Vagina (tissue), 2 donors: ENCODE measurements at regions not wholly inside any gene's neighbourhood (a gene's known extent, or its start where the extent isn't known, plus 50 kb on each side); places are given as distances from the start of the nearest gene placed in this dataset.

ENCODE experiments used
- CTCF ChIP-seq, 3 experiments: fragments of 450-650 bp in 2 of 3; fragments of 200-600 bp in 1 of 3; sonication (generic) in 1 of 3; IDR thresholded peaks; one replicate each; pipeline ENCODE4 v1.5.1; 2017 to 2019; ENCODE audit warnings: antibody characterized with exemption in 3 of 3, mild to moderate bottlenecking in 2 of 3, moderate library complexity in 2 of 3
- POLR2AphosphoS5 ChIP-seq, 2 donors: sonication (generic); formaldehyde crosslinking; IDR thresholded peaks; one replicate each; pipeline ENCODE4 v1.9.0; 2017; ENCODE audit warnings: antibody characterized with exemption in 2 of 2, mild to moderate bottlenecking in 2 of 2, low read depth in 1 of 2; ENCODE audit not compliant: insufficient read depth in 1 of 2

GRCh38 chr7:26076691-26077090 is 75.3 kb upstream of the NFE2L3 start:
- TF ChIP-seq CTCF (IDR thresholded peaks at IDR 0.05) (no peak), POLR2AphosphoS5 (IDR thresholded peaks at IDR 0.05; ENCODE audit: insufficient read depth in 1 of 2, low read depth in 1 of 2) (no peak)
